ENCODE measurements at regions not wholly inside any gene's neighbourhood (a gene's known extent, or its start where the extent isn't known, plus 50 kb on each side); places are given as distances from the start of the nearest gene placed in this dataset.

DNA sequence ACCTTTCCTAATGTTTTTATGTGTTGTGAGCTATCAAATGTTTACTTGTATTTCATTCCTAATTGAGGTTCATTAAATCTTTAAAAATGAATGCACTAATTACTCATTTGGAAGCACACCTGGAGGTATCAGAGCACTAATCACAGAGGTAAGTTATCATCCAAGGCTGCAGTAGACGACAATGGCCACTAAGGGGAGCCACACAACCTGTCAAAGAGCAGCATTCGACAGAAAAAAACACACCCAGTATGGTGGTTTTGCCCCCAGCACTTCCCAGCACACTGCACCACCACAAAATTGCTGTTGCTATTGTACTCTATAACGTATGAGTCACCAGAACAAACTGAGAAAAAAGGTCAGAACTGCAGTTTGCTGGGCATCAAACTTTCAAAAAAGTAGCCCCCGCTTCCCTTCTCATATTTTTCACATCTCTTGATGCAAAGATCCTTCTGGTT is 205.9 kb upstream of the IGF1R start:
- peaks cover 0 to 5% (median 0%) of the 10 kb centered on the region in 7 donors for H3K4me1 Mint-ChIP-seq
- no peak overlapping the region for H3K4me3 ChIP-seq (ENCODE audit: low read length)
- H3K27ac ChIP-seq (ENCODE audit: low read depth, low read length) = no peak overlapping the region
- intact Hi-C loops (cut with micrococcal nuclease) = loop anchor here (1.0 to 10.0 kb wide), 5 partner anchors 217 to 634 kb away; no protein-coding TSS in a partner anchor
- no peak overlapping the region for H3K27ac Mint-ChIP-seq
- ATAC-seq (peak; percentile 84), DNase-seq (peak in 8 of 9 donors; percentile 24 to 59 (median 52))
- no peaks in the 10 kb centered on the region for H3K36me3 ChIP-seq (ENCODE audit: control insufficient read depth in 2 of 3, insufficient read depth in 3 of 3, low read length in 3 of 3)
- H3K4me3 Mint-ChIP-seq = no peak overlapping the region
- peaks cover 12 to 28% (median 19%) of the 10 kb centered on the region in 5 donors for H3K27me3 Mint-ChIP-seq
- CTCF ChIA-PET = interaction anchor here (0.7 to 1.4 kb wide), 5 partner anchors 11 to 668 kb away, joined by 3 to 4 read pairs (median 3); no protein-coding TSS in a partner anchor
- H3K9me3 Mint-ChIP-seq = peaks cover 0 to 2% (median 0%) of the 10 kb centered on the region in 11 donors
- POLR2A ChIA-PET = no interaction called here
- no peaks in the 10 kb centered on the region for H3K9me3 ChIP-seq (ENCODE audit: control insufficient read depth in 2 of 3, low read length in 3 of 3)
- no peaks in the 10 kb centered on the region for H3K4me1 ChIP-seq (ENCODE audit: control insufficient read depth in 2 of 2, insufficient read depth in 2 of 2, low read length in 2 of 2)
- no peaks in the 10 kb centered on the region for H3K36me3 Mint-ChIP-seq
- H3K27me3 ChIP-seq (ENCODE audit: control insufficient read depth in 2 of 2, insufficient read depth in 2 of 2, low read length in 2 of 2) = no peaks in the 10 kb centered on the region

DNA sequence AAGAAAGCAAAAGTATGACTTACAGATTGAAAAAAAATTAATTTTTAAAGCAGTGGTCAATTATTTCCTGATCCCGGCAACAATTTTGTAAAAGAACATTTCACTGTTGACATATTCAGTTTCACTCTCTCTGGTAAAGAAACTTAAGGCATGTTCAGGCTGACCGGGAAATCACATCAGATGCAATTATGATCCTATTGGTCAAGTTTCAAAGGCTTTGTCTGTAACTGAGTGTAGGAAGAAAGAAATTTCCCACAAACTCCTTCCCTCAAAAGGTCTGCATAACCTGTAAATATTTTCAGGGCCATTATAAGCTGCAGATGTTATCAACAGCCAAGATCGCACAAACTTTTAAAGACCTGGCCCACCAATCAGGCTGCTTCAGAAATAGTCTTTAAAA is 205.4 kb upstream of the IGF1R start:
- Histone ChIP-seq H3K36me3 (ENCODE audit: control insufficient read depth in 2 of 3, insufficient read depth in 3 of 3, low read length in 3 of 3) (no peaks in the 10 kb centered on the region), H3K9me3 (ENCODE audit: control insufficient read depth in 2 of 3, low read length in 3 of 3) (no peaks in the 10 kb centered on the region), H3K27ac (ENCODE audit: low read depth, low read length) (no peak overlapping the region), H3K4me1 (ENCODE audit: control insufficient read depth in 2 of 2, insufficient read depth in 2 of 2, low read length in 2 of 2) (no peaks in the 10 kb centered on the region), H3K27me3 (ENCODE audit: control insufficient read depth in 2 of 2, insufficient read depth in 2 of 2, low read length in 2 of 2) (no peaks in the 10 kb centered on the region), H3K4me3 (ENCODE audit: low read length) (no peak overlapping the region)
- Mint-ChIP-seq H3K27me3 (peaks cover 12 to 23% (median 18%) of the 10 kb centered on the region in 5 donors), H3K27ac (no peak overlapping the region), H3K9me3 (peaks cover 0 to 2% (median 0%) of the 10 kb centered on the region in 11 donors), H3K4me1 (peaks cover 0 to 5% (median 0%) of the 10 kb centered on the region in 7 donors), H3K36me3 (no peaks in the 10 kb centered on the region), H3K4me3 (no peak overlapping the region)
- intact Hi-C loops (cut with micrococcal nuclease) = loop anchor here (1.0 to 10.0 kb wide), 5 partner anchors 216 to 633 kb away; no protein-coding TSS in a partner anchor
- ATAC-seq (no peak), DNase-seq (no peak)
- ChIA-PET CTCF (interaction anchor here (0.7 to 1.4 kb wide), 4 partner anchors 15 to 667 kb away, joined by 3 to 4 read pairs (median 3); no protein-coding TSS in a partner anchor), POLR2A (no interaction called here)

DNA sequence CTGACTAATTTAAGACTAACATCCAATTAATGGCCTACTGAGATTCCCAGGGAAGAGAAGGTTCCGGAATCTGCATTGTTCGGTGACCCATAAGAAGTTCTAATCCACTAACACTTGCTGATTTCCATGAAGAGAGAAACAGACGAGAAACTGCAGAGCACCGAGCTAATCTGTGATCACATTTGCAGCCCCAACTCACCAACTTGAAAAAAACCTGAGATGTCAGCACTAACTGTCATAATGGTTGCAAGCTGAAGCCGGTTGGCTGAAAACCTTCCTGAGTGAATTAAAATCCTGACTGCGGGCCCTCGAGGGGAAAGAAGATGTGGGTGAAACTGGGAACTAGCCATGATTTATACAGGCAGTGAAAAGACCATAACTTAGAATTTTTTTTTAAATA is 204.8 kb upstream of the IGF1R start:
- POLR2A ChIA-PET = no interaction called here
- ATAC-seq = no peak
- intact Hi-C loops (cut with micrococcal nuclease) = loop anchor here in 1 of 2 donors (10.0 kb wide), 1 partner anchor 441 kb away; no protein-coding TSS in a partner anchor

DNA sequence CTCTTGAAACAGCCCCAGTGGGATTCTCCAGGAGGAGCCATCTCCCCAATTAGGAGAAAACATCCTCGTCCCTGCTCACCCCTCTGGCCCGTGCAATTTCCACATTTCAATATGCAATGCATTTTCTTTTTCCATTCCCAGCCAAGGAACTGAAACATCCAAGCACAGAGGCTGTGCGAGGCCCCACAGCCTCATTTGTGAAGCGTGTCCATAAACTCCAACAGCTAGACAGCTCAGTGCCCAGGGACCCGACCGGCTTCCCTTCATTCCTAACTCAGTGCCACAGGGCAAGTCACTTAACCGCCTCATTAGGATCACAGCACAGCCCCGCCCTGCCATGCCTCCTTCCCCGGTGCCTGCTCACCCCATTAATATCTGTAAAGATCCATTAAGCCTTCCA is 204.2 kb upstream of the IGF1R start:
- no peaks in the 10 kb centered on the region for H3K36me3 ChIP-seq (ENCODE audit: control insufficient read depth in 2 of 3, insufficient read depth in 3 of 3, low read length in 3 of 3)
- Mint-ChIP-seq H3K9me3 (peaks cover 0 to 2% (median 0%) of the 10 kb centered on the region in 11 donors), H3K36me3 (no peaks in the 10 kb centered on the region), H3K27ac (no peak overlapping the region), H3K27me3 (peaks cover 15 to 26% (median 18%) of the 10 kb centered on the region in 5 donors), H3K4me3 (no peak overlapping the region), H3K4me1 (peaks cover 0 to 8% (median 0%) of the 10 kb centered on the region in 7 donors)
- ATAC-seq (no peak), DNase-seq (no peak)
- intact Hi-C loops (cut with micrococcal nuclease) = loop anchor here in 1 of 2 donors (10.0 kb wide), 1 partner anchor 441 kb away; no protein-coding TSS in a partner anchor
- CTCF ChIA-PET = no interaction called here
- H3K27me3 ChIP-seq (ENCODE audit: control insufficient read depth in 2 of 2, insufficient read depth in 2 of 2, low read length in 2 of 2) = no peaks in the 10 kb centered on the region
- no peaks in the 10 kb centered on the region for H3K9me3 ChIP-seq (ENCODE audit: control insufficient read depth in 2 of 3, low read length in 3 of 3)
- no peak overlapping the region for H3K4me3 ChIP-seq (ENCODE audit: low read length)
- POLR2A ChIA-PET = no interaction called here
- no peak overlapping the region for H3K27ac ChIP-seq (ENCODE audit: low read depth, low read length)
- no peaks in the 10 kb centered on the region for H3K4me1 ChIP-seq (ENCODE audit: control insufficient read depth in 2 of 2, insufficient read depth in 2 of 2, low read length in 2 of 2)

More for the DNA sequence above, 204.8 kb upstream of the IGF1R start:
- no peaks in the 10 kb centered on the region for H3K9me3 ChIP-seq (ENCODE audit: control insufficient read depth in 2 of 3, low read length in 3 of 3)
- no peaks in the 10 kb centered on the region for H3K4me1 ChIP-seq (ENCODE audit: control insufficient read depth in 2 of 2, insufficient read depth in 2 of 2, low read length in 2 of 2)
- Mint-ChIP-seq H3K4me1 (peaks cover 0 to 5% (median 0%) of the 10 kb centered on the region in 7 donors), H3K4me3 (no peak overlapping the region), H3K27me3 (peaks cover 12 to 26% (median 18%) of the 10 kb centered on the region in 5 donors), H3K9me3 (peaks cover 0 to 2% (median 0%) of the 10 kb centered on the region in 11 donors), H3K36me3 (no peaks in the 10 kb centered on the region), H3K27ac (no peak overlapping the region)
- CTCF ChIA-PET = interaction anchor here (0.6 kb wide), 1 partner anchor 14 kb away, joined by 3 read pairs; no protein-coding TSS in a partner anchor
- H3K4me3 ChIP-seq (ENCODE audit: low read length) = no peak overlapping the region
- no peaks in the 10 kb centered on the region for H3K27me3 ChIP-seq (ENCODE audit: control insufficient read depth in 2 of 2, insufficient read depth in 2 of 2, low read length in 2 of 2)
- H3K27ac ChIP-seq (ENCODE audit: low read depth, low read length) = no peak overlapping the region
- no peak for DNase-seq
- no peaks in the 10 kb centered on the region for H3K36me3 ChIP-seq (ENCODE audit: control insufficient read depth in 2 of 3, insufficient read depth in 3 of 3, low read length in 3 of 3)

DNA sequence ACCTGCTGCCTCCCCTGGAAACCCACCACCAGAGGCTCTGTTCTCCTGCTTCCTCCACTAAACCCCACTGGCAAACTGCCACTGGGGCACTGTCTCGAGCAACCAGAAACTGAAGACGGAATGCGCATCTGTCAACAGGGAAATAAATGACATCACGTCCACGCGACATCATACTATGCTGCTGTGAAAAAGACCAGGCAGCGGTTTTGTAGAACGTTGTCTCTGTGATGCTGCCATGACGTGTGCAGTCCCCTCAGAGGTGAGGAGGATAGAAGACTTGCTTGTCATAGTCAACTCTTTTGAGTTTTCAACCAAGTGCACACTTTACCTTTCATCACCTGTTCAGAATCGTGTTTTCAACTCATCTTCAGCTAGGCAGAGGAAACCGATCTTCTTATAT is 203.0 kb upstream of the IGF1R start:
- no peaks in the 10 kb centered on the region for H3K36me3 Mint-ChIP-seq
- H3K27ac Mint-ChIP-seq = no peak overlapping the region
- intact Hi-C loops (cut with micrococcal nuclease) = loop anchor here in 1 of 2 donors (10.0 kb wide), 1 partner anchor 439 kb away; no protein-coding TSS in a partner anchor
- no peak overlapping the region for H3K4me3 Mint-ChIP-seq
- ATAC-seq (no peak), DNase-seq (no peak)
- H3K27ac ChIP-seq (ENCODE audit: low read depth, low read length) = no peak overlapping the region
- H3K36me3 ChIP-seq (ENCODE audit: control insufficient read depth in 2 of 3, insufficient read depth in 3 of 3, low read length in 3 of 3) = no peaks in the 10 kb centered on the region
- no peaks in the 10 kb centered on the region for H3K4me1 ChIP-seq (ENCODE audit: control insufficient read depth in 2 of 2, insufficient read depth in 2 of 2, low read length in 2 of 2)
- CTCF ChIA-PET = no interaction called here
- peaks cover 15 to 21% (median 19%) of the 10 kb centered on the region in 5 donors for H3K27me3 Mint-ChIP-seq
- H3K27me3 ChIP-seq (ENCODE audit: control insufficient read depth in 2 of 2, insufficient read depth in 2 of 2, low read length in 2 of 2) = no peaks in the 10 kb centered on the region
- POLR2A ChIA-PET = no interaction called here
- peaks cover 0 to 11% (median 0%) of the 10 kb centered on the region in 7 donors for H3K4me1 Mint-ChIP-seq
- H3K9me3 ChIP-seq (ENCODE audit: control insufficient read depth in 2 of 3, low read length in 3 of 3) = no peaks in the 10 kb centered on the region
- no peak overlapping the region for H3K4me3 ChIP-seq (ENCODE audit: low read length)
- H3K9me3 Mint-ChIP-seq = peaks cover 0 to 2% (median 0%) of the 10 kb centered on the region in 11 donors

DNA sequence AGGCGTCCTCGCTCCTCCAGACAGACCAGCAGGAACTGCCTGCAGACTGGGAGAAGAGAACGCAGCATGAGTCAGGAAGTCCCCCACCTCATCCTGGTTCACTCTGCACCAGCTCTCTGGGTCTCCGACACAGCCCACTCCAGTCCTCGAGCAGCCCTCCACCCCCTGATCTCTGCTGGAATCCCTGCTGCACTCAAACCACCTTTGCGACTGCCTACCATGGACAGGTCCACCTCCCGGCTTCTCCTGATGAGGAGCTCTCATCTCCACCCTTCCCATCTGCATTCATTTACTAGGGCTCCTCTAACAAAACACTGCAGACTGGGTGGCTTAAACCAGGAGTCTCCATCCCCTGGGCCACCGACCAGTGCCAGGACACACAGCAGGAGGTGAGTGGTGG is 202.3 kb upstream of the IGF1R start:
- no peak overlapping the region for H3K4me3 Mint-ChIP-seq
- H3K36me3 Mint-ChIP-seq = no peaks in the 10 kb centered on the region
- Histone ChIP-seq H3K4me3 (ENCODE audit: low read length) (no peak overlapping the region), H3K27me3 (ENCODE audit: control insufficient read depth in 2 of 2, insufficient read depth in 2 of 2, low read length in 2 of 2) (no peaks in the 10 kb centered on the region), H3K27ac (ENCODE audit: low read depth, low read length) (no peak overlapping the region), H3K36me3 (ENCODE audit: control insufficient read depth in 2 of 3, insufficient read depth in 3 of 3, low read length in 3 of 3) (no peaks in the 10 kb centered on the region), H3K9me3 (ENCODE audit: control insufficient read depth in 2 of 3, low read length in 3 of 3) (no peaks in the 10 kb centered on the region), H3K4me1 (ENCODE audit: control insufficient read depth in 2 of 2, insufficient read depth in 2 of 2, low read length in 2 of 2) (no peaks in the 10 kb centered on the region)
- DNase-seq = no peak
- peaks cover 0 to 2% (median 0%) of the 10 kb centered on the region in 11 donors for H3K9me3 Mint-ChIP-seq
- ATAC-seq = no peak
- CTCF ChIA-PET = no interaction called here
- intact Hi-C loops (cut with micrococcal nuclease) = loop anchor here in 1 of 2 donors (10.0 kb wide), 1 partner anchor 439 kb away; no protein-coding TSS in a partner anchor
- H3K4me1 Mint-ChIP-seq = peaks cover 0 to 11% (median 0%) of the 10 kb centered on the region in 7 donors
- no peak overlapping the region for H3K27ac Mint-ChIP-seq
- POLR2A ChIA-PET = no interaction called here
- H3K27me3 Mint-ChIP-seq = peaks cover 12 to 21% (median 19%) of the 10 kb centered on the region in 5 donors

DNA sequence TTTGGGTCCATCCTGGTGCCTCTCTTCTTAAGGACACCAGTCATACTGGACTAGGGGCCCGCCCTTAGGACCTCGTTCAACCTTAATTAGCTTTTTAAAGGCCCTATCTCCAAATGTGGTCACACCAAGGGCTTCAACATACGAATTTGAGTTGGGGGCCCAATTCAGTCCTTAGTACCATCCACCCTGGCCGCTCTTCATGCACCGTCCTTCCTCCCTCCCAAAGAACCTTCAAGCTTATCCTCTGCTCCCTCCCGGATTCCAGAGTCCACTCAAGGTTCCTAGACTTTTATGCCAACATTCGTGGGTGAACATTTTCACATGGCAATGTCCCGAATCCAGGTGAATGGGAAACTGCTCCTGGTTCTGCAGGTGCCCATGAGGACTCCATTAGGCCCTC is 201.3 kb upstream of the IGF1R start:
- Mint-ChIP-seq H3K4me3 (no peak overlapping the region), H3K4me1 (peaks cover 0 to 11% (median 0%) of the 10 kb centered on the region in 7 donors), H3K27ac (no peak overlapping the region), H3K9me3 (peaks cover 0 to 2% (median 0%) of the 10 kb centered on the region in 11 donors), H3K36me3 (no peaks in the 10 kb centered on the region), H3K27me3 (peaks cover 11 to 19% (median 18%) of the 10 kb centered on the region in 5 donors)
- POLR2A ChIA-PET = no interaction called here
- H3K27ac ChIP-seq (ENCODE audit: low read depth, low read length) = no peak overlapping the region
- H3K4me3 ChIP-seq (ENCODE audit: low read length) = no peak overlapping the region
- H3K27me3 ChIP-seq (ENCODE audit: control insufficient read depth in 2 of 2, insufficient read depth in 2 of 2, low read length in 2 of 2) = no peaks in the 10 kb centered on the region
- H3K9me3 ChIP-seq (ENCODE audit: control insufficient read depth in 2 of 3, low read length in 3 of 3) = no peaks in the 10 kb centered on the region
- no peak for DNase-seq
- no peaks in the 10 kb centered on the region for H3K4me1 ChIP-seq (ENCODE audit: control insufficient read depth in 2 of 2, insufficient read depth in 2 of 2, low read length in 2 of 2)
- CTCF ChIA-PET = no interaction called here
- ATAC-seq = no peak
- intact Hi-C loops (cut with micrococcal nuclease) = loop anchor here in 1 of 2 donors (10.0 kb wide), 1 partner anchor 438 kb away; no protein-coding TSS in a partner anchor
- no peaks in the 10 kb centered on the region for H3K36me3 ChIP-seq (ENCODE audit: control insufficient read depth in 2 of 3, insufficient read depth in 3 of 3, low read length in 3 of 3)
